Mucosa of descending colon (tissue), 3 donors: ENCODE measurements at regions not wholly inside any gene's neighbourhood (a gene's known extent, or its start where the extent isn't known, plus 50 kb on each side); places are given as distances from the start of the nearest gene placed in this dataset.

Experiments
- ATAC-seq: fragments of 200-7000 bp; cut with Tn5 transposase; one replicate; pipeline ENCODE4 v1.9.1; 2020; ENCODE audit warnings: mild to moderate bottlenecking, moderate library complexity
- DNase-seq, 3 donors: peaks; one replicate each; pipeline ENCODE4 v3.0.0-alpha.2; 2020
- H3K36me3 ChIP-seq: fragments of 200-600 bp; one replicate; pipeline ENCODE4 v1.8.0; 2021; ENCODE audit warnings: low read depth, mild to moderate bottlenecking
- H3K4me1 ChIP-seq: fragments of 200-600 bp; one replicate; pipeline ENCODE4 v1.8.0; 2021; ENCODE audit warnings: low read depth, mild to moderate bottlenecking
- H3K4me3 ChIP-seq: fragments of 200-600 bp; one replicate; pipeline ENCODE4 v1.8.0; 2021; ENCODE audit warnings: mild to moderate bottlenecking
- H3K9me3 ChIP-seq: fragments of 200-600 bp; one replicate; pipeline ENCODE4 v1.8.0; 2021; ENCODE audit warnings: mild to moderate bottlenecking
- intact Hi-C, 2 donors: fragments of 100-400 bp; cut with DNase I in 1 of 2; cut with micrococcal nuclease in 1 of 2; formaldehyde crosslinking; loops; one replicate each; pipeline versions ENCODE4 v1.11.0 to v1.11.1; 2022; cut with DNase I, micrococcal nuclease
- TF ChIP-seq, protein P1 (sequence below): fragments of 200-600 bp; IDR thresholded peaks from one replicate; pipeline ENCODE4 v1.8.0; 2022; ENCODE audit warnings: antibody characterized with exemption, mild to moderate bottlenecking
- donor health status: DM: no; HTN: no; CAD: no; lungs with moderate emphysema.
- donor health status: DM: no; HTN: no; CAD: no.
- donor health status: DM: no; HTN: yes; CAD: no.

DNA sequence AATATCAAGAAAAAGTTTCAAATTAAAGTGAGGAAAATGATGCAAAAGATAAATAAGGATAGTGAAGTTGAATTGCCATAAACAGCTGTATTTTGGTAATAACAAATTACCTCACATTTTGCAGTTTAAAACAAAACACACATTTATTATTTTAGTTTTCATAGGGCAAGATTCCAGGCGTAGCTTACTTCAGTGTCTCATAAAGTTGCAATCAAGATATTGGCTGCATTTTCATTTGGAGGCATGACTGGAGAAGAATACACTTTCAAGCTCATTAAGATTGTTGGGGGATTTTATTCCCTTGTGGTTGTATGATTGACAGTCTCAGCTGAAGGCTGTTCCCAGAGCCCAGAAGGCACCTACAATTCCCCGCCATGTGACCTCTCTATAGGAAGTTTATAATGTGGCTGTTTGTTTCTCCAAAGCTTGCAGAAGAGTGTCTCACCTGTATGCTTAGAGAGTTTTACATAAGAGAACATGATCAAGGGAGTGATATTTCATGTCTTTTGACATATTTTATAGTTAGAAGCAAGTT lies 151.4 kb downstream of the OTOL1 start:
- TF ChIP-seq, protein P1, sequence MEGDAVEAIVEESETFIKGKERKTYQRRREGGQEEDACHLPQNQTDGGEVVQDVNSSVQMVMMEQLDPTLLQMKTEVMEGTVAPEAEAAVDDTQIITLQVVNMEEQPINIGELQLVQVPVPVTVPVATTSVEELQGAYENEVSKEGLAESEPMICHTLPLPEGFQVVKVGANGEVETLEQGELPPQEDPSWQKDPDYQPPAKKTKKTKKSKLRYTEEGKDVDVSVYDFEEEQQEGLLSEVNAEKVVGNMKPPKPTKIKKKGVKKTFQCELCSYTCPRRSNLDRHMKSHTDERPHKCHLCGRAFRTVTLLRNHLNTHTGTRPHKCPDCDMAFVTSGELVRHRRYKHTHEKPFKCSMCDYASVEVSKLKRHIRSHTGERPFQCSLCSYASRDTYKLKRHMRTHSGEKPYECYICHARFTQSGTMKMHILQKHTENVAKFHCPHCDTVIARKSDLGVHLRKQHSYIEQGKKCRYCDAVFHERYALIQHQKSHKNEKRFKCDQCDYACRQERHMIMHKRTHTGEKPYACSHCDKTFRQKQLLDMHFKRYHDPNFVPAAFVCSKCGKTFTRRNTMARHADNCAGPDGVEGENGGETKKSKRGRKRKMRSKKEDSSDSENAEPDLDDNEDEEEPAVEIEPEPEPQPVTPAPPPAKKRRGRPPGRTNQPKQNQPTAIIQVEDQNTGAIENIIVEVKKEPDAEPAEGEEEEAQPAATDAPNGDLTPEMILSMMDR: no peak
- no peaks in the 10 kb centered on the region for H3K4me1 ChIP-seq
- no peaks in the 10 kb centered on the region for H3K9me3 ChIP-seq
- DNase-seq: no peak
- intact Hi-C loops: no loop called here
- no peak for ATAC-seq
- H3K4me3 ChIP-seq: no peak overlapping the region
- no peaks in the 10 kb centered on the region for H3K36me3 ChIP-seq

DNA sequence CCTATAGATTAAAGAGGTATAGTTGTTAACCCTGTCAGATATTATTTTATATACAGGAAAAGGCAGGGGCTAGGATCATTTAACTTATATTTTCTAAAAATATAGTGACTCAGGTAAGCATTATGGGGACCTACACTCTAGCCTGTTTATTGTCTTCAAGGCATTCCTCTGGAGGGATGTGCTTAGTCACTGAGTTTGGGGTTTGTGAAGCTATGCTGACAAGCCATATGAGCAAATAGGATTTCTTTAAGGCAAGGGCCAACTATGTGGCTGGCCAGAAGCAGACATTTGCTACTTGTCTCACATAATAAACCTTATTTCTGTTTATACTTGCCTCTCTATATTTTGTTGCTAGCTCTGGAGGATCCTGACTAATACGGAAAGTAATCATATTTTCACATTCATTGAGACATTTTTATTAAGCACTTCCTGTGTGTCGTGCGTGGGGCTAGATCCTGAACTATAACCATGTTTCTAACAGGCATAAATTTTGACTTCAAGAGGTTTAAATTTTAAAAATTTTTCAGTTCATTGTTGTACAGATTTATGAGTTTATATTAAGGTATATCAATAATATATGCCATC lies 153.4 kb downstream of the OTOL1 start:
- no peaks in the 10 kb centered on the region for H3K4me1 ChIP-seq
- no peak for ATAC-seq
- no peaks in the 10 kb centered on the region for H3K9me3 ChIP-seq
- intact Hi-C loops: no loop called here
- H3K36me3 ChIP-seq: no peaks in the 10 kb centered on the region
- H3K4me3 ChIP-seq: no peak overlapping the region
- TF ChIP-seq, protein P1: no peak
- DNase-seq: no peak

DNA sequence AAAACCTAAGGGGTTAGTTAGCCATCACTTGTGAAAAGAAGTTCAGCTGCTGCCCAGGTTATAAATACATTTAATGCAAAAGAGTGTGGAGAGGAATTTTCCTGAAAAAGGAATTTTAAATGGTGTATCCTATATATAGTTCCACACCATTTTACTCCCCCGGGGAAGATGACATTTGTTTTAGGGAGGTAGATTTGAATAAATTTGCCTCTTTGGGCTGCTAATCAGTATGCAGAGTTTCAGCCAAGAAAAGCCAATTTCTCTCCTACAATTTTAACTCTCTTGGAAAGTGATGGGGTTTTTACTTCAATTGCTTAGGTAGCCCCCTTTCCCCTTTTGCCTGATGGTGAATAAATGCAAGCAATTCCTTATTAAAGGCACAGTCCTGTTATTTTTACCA lies 161.2 kb downstream of the OTOL1 start:
- no peak for ATAC-seq
- DNase-seq: no peak
- TF ChIP-seq, protein P1: no peak
- H3K4me1 ChIP-seq: no peaks in the 10 kb centered on the region
- no peaks in the 10 kb centered on the region for H3K9me3 ChIP-seq
- no peaks in the 10 kb centered on the region for H3K36me3 ChIP-seq
- no peak overlapping the region for H3K4me3 ChIP-seq
- intact Hi-C loops: no loop called here

DNA sequence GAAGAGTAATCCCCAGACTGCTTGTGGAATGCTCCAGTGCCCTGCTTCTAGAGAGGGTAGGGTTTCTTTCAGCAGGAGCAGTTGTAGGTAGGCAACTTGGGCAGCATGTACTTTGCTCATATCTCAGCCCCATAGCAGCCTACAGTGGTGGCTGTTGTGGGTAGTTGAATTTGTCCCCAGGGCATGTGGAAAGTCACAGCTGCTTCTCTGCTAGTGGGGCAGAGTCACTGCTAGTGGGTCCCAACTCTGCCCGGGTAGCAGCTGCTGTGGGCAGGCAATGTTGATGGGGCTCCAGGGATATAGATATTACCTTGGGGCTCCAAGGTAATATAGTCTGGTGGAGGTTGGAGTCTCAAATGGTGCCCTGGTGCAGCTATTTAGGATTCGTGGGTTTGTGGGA lies 174.5 kb downstream of the OTOL1 start:
- Histone ChIP-seq H3K4me1 (no peaks in the 10 kb centered on the region), H3K4me3 (no peak overlapping the region), H3K36me3 (no peaks in the 10 kb centered on the region), H3K9me3 (no peaks in the 10 kb centered on the region)
- intact Hi-C loops: no loop called here
- TF ChIP-seq, protein P1: no peak
- no peak for ATAC-seq
- no peak for DNase-seq

DNA sequence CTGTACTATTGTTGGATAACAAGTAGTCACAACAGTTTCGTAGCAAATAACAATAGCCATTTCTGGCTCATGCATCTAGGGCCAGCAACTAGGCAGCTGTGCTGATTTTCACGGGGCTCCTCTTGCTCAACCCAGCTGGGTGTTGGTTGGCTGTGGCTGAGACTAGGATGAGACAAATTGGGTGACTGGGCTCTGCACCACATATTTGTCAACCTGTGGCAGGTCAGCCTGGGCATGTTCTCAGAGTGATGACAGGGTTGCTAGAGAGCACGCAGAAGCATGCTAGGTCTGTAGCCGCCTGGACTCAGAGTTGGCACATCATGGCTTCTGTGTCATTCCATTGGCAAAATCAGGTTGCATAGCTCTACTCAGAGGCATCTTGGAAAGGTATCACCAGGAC lies 175.9 kb downstream of the OTOL1 start:
- Histone ChIP-seq H3K36me3 (no peaks in the 10 kb centered on the region), H3K4me3 (no peak overlapping the region), H3K4me1 (no peaks in the 10 kb centered on the region), H3K9me3 (no peaks in the 10 kb centered on the region)
- TF ChIP-seq, protein P1: no peak
- intact Hi-C loops: no loop called here
- DNase-seq (no peak), ATAC-seq (no peak)

DNA sequence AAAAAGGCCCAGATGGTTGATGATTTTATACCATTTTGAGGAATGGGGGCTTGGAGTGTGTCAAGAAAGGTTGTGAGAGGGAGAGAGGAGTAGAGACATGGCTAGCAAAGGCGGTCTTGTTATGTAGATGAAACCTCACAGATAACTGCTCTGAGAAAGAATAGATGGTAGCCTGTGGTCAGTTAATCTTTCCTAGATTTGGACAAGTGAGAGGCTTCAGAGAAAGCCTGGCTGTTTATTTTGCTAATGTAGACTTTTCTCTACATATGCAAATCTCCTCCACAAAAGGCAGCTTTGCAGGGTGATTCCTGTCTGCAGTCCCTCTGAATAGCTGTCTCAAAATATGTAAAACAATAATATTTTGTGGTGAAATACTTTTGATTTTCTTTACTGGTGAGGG lies 177.3 kb downstream of the OTOL1 start:
- Histone ChIP-seq H3K4me1 (no peaks in the 10 kb centered on the region), H3K36me3 (no peaks in the 10 kb centered on the region), H3K9me3 (no peaks in the 10 kb centered on the region), H3K4me3 (no peak overlapping the region)
- no peak for DNase-seq
- TF ChIP-seq, protein P1: no peak
- no peak for ATAC-seq
- intact Hi-C loops: no loop called here
